ENCODE measurements at regions not wholly inside any gene's neighbourhood (a gene's known extent, or its start where the extent isn't known, plus 50 kb on each side); places are given as distances from the start of the nearest gene placed in this dataset.

- no peak for DNase-seq (ENCODE audit: low read depth, low spot score)
- no peak overlapping the region for H3K4me3 ChIP-seq (ENCODE audit: low read depth, low read length)
- TF ChIP-seq CTCF (IDR thresholded peaks at IDR 0.05; ENCODE audit: low read depth, low read length), result no peak
- in situ Hi-C loops (cut with HindIII; ENCODE audit: low sequenced_read_pairs), result no loop called here
Observed at GRCh38 chr18:42444349-42444748, 489.3 kb downstream of the PIK3C3 start.

GRCh38 chr18:42445359-42445758 is 490.3 kb downstream of the PIK3C3 start:
- no peak overlapping the region for H3K4me3 ChIP-seq (ENCODE audit: low read depth, low read length)
- no peak for DNase-seq (ENCODE audit: low read depth, low spot score)
- TF ChIP-seq CTCF (IDR thresholded peaks at IDR 0.05; ENCODE audit: low read depth, low read length), result no peak
- in situ Hi-C loops (cut with HindIII; ENCODE audit: low sequenced_read_pairs), result no loop called here

- H3K4me3 ChIP-seq (ENCODE audit: low read depth, low read length), result no peak overlapping the region
- DNase-seq (ENCODE audit: low read depth, low spot score), result peak; percentile 92
- in situ Hi-C loops (cut with HindIII; ENCODE audit: low sequenced_read_pairs), result no loop called here
- no peak for TF ChIP-seq CTCF (IDR thresholded peaks at IDR 0.05; ENCODE audit: low read depth, low read length)
Observed at GRCh38 chr18:42446195-42446594, 491.2 kb downstream of the PIK3C3 start.

- no peak overlapping the region for H3K4me3 ChIP-seq (ENCODE audit: low read depth, low read length)
- in situ Hi-C loops (cut with HindIII; ENCODE audit: low sequenced_read_pairs), result no loop called here
- no peak for TF ChIP-seq CTCF (IDR thresholded peaks at IDR 0.05; ENCODE audit: low read depth, low read length)
- DNase-seq (ENCODE audit: low read depth, low spot score), result no peak
Observed at GRCh38 chr18:42447688-42448087, 492.7 kb downstream of the PIK3C3 start.

- no peak overlapping the region for H3K4me3 ChIP-seq (ENCODE audit: low read depth, low read length)
- DNase-seq (ENCODE audit: low read depth, low spot score), result no peak
- in situ Hi-C loops (cut with HindIII; ENCODE audit: low sequenced_read_pairs), result no loop called here
- TF ChIP-seq CTCF (IDR thresholded peaks at IDR 0.05; ENCODE audit: low read depth, low read length), result no peak
Observed at GRCh38 chr18:42458226-42458625, 503.2 kb downstream of the PIK3C3 start.

GRCh38 chr18:42459873-42460272 is 504.8 kb downstream of the PIK3C3 start:
- no peak for DNase-seq (ENCODE audit: low read depth, low spot score)
- TF ChIP-seq CTCF (IDR thresholded peaks at IDR 0.05; ENCODE audit: low read depth, low read length), result no peak
- H3K4me3 ChIP-seq (ENCODE audit: low read depth, low read length), result no peak overlapping the region
- in situ Hi-C loops (cut with HindIII; ENCODE audit: low sequenced_read_pairs), result no loop called here

- no peak for TF ChIP-seq CTCF (IDR thresholded peaks at IDR 0.05; ENCODE audit: low read depth, low read length)
- in situ Hi-C loops (cut with HindIII; ENCODE audit: low sequenced_read_pairs), result no loop called here
- DNase-seq (ENCODE audit: low read depth, low spot score), result no peak
- H3K4me3 ChIP-seq (ENCODE audit: low read depth, low read length), result no peak overlapping the region
Observed at GRCh38 chr18:42471885-42472284, 516.9 kb downstream of the PIK3C3 start.

All from astrocyte of the spinal cord (primary cell).